Endothelial cell of umbilical vein (primary cell): ENCODE measurements at regions not wholly inside any gene's neighbourhood (a gene's known extent, or its start where the extent isn't known, plus 50 kb on each side); places are given as distances from the start of the nearest gene placed in this dataset.

ENCODE experiments used
- BruUV-seq: library from RNA; stranded (reverse); fragments of 400-500 nt; replicated peaks from 2 replicates; lab custom pipeline; 2021; lab: Mats Ljungman, UMichigan
- CTCF ChIA-PET: fragments of 300-600, 350-600 bp; sonication (Branson Sonifier 250); formaldehyde crosslinking; loops from one replicate; lab custom pipeline; 2021; ENCODE audit warnings: antibody characterized with exemption, inconsistent platforms; lab: Charles Lee
- POLR2A ChIA-PET: fragments of 300-600, 350-600 bp; sonication (Branson Sonifier 250); formaldehyde crosslinking; loops from one replicate; lab custom pipeline; 2021; ENCODE audit warnings: antibody characterized with exemption, inconsistent platforms; lab: Charles Lee
- DNase-seq: peaks from one replicate; pipeline ENCODE4 v3.0.0-alpha.2; 2011; ENCODE audit warnings: low read depth, low spot score
- FAIRE-seq: peaks from 2 replicates; lab custom pipeline; 2011; peaks lifted over from hg19 to GRCh38; lab: Jason Lieb, UNC
- H2AFZ ChIP-seq: 2 replicates; pipeline ENCODE4 v1.6.0; 2012; ENCODE audit warnings: low read depth, low read length, control low read depth, inconsistent platforms
- H3K27ac ChIP-seq: 2 replicates; pipeline ENCODE4 v1.5.1; 2011; ENCODE audit warnings: low read depth, mild to moderate bottlenecking, control low read depth, low read length, moderate library complexity; ENCODE audit not compliant: insufficient read depth
- H3K27me3 ChIP-seq, 2 experiments: 2 replicates each; pipeline versions ENCODE4 v1.6.0 to v1.6.1; 2011; ENCODE audit warnings: low read length in 2 of 2, mixed read lengths in 1 of 2; ENCODE audit not compliant: control insufficient read depth in 2 of 2, insufficient read depth in 2 of 2
- H3K36me3 ChIP-seq, 2 experiments: 2 replicates in 1 of 2; 3 replicates in 1 of 2; pipeline ENCODE4 v1.5.1; 2011; ENCODE audit warnings: low read length in 2 of 2, mild to moderate bottlenecking in 1 of 2, moderate library complexity in 1 of 2; ENCODE audit not compliant: control insufficient read depth in 2 of 2, insufficient read depth in 2 of 2; ENCODE audit errors: extremely low read depth in 1 of 2
- H3K4me1 ChIP-seq: 3 replicates; pipeline ENCODE4 v1.5.1; 2011; ENCODE audit warnings: mild to moderate bottlenecking, low read length; ENCODE audit not compliant: control insufficient read depth, insufficient read depth; ENCODE audit errors: extremely low read depth
- H3K4me2 ChIP-seq: 2 replicates; pipeline ENCODE4 v1.6.1; 2011; ENCODE audit warnings: low read length, control low read depth, mixed read lengths; ENCODE audit not compliant: insufficient read depth
- H3K4me3 ChIP-seq, 3 experiments: fragments of 200-600 bp in 1 of 3; sonication (generic), shearing (Covaris generic) in 1 of 3; replicated peaks in 1 of 3; 2 replicates each; pipeline ENCODE4 v1.5.1; 2011 to 2016; ENCODE audit warnings: control low read depth in 3 of 3, low read length in 3 of 3, mild to moderate bottlenecking in 2 of 3, inconsistent platforms in 1 of 3, low read depth in 1 of 3, moderate library complexity in 1 of 3; ENCODE audit not compliant: insufficient read depth in 1 of 3
- H3K79me2 ChIP-seq: 2 replicates; pipeline ENCODE4 v1.6.0; 2012; ENCODE audit warnings: low read length, inconsistent platforms; ENCODE audit not compliant: control insufficient read depth, insufficient read depth
- H3K9ac ChIP-seq: replicated peaks from 2 replicates; pipeline ENCODE3; 2011; ENCODE audit warnings: low read length, control low read depth; ENCODE audit not compliant: insufficient read depth; ENCODE audit errors: extremely low read depth
- H3K9me1 ChIP-seq: replicated peaks from 3 replicates; pipeline ENCODE4 v1.6.0; 2011; ENCODE audit warnings: mild to moderate bottlenecking, low read length; ENCODE audit not compliant: control insufficient read depth, insufficient read depth; ENCODE audit errors: extremely low read depth
- H3K9me3 ChIP-seq: replicated peaks from 2 replicates; pipeline ENCODE4 v1.5.1; 2012; ENCODE audit warnings: low read length, inconsistent platforms; ENCODE audit not compliant: control insufficient read depth, insufficient read depth
- H4K20me1 ChIP-seq: replicated peaks from 2 replicates; pipeline ENCODE3; 2011; ENCODE audit warnings: mild to moderate bottlenecking, low read length; ENCODE audit not compliant: control insufficient read depth, insufficient read depth; ENCODE audit errors: extremely low read depth
- CTCF ChIP-seq, 2 donors: IDR thresholded peaks; 1 replicate in 1 of 2; 2 replicates in 1 of 2; pipeline ENCODE4 v1.5.1; 2011; ENCODE audit warnings: low read length in 2 of 2, mild to moderate bottlenecking in 2 of 2, moderate library complexity in 2 of 2, control low read depth in 1 of 2, inconsistent platforms in 1 of 2, low read depth in 1 of 2; ENCODE audit not compliant: insufficient read depth in 1 of 2; ENCODE audit errors: extremely low read depth in 1 of 2
- EZH2 ChIP-seq: IDR thresholded peaks from 2 replicates; pipeline ENCODE4 v1.6.1; 2012; ENCODE audit warnings: borderline replicate concordance, low read depth, mild to moderate bottlenecking, moderate library complexity, low read length, inconsistent platforms; ENCODE audit not compliant: severe bottlenecking
- FOS ChIP-seq: IDR thresholded peaks from 2 replicates; pipeline ENCODE4 v1.6.1; 2011; ENCODE audit warnings: mild to moderate bottlenecking, low read length, moderate library complexity, borderline replicate concordance; ENCODE audit not compliant: insufficient read depth
- GATA2 ChIP-seq: IDR thresholded peaks from 2 replicates; pipeline ENCODE4 v1.7.0; 2011; ENCODE audit warnings: low read depth, mild to moderate bottlenecking, moderate library complexity, mixed read lengths, low read length; ENCODE audit not compliant: insufficient read length, insufficient read depth
- JUN ChIP-seq: IDR thresholded peaks from 2 replicates; pipeline ENCODE4 v1.6.1; 2011; ENCODE audit warnings: borderline replicate concordance, low read depth; ENCODE audit not compliant: insufficient read length, insufficient read depth
- MAX ChIP-seq: IDR thresholded peaks from 2 replicates; pipeline ENCODE4 v1.6.1; 2011; ENCODE audit not compliant: insufficient read depth, insufficient read length
- MYC ChIP-seq: IDR thresholded peaks from one replicate; pipeline ENCODE4 v1.6.1; 2011; ENCODE audit warnings: mild to moderate bottlenecking, low read depth, low read length
- POLR2A ChIP-seq: IDR thresholded peaks from 2 replicates; pipeline ENCODE4 v1.6.1; 2012; ENCODE audit warnings: low read depth, mild to moderate bottlenecking, control low read depth, low read length
- POLR2AphosphoS5 ChIP-seq: IDR thresholded peaks from 2 replicates; pipeline ENCODE4 v1.6.1; 2012; ENCODE audit warnings: low read depth, mild to moderate bottlenecking, control low read depth, low read length, moderate library complexity; ENCODE audit not compliant: insufficient read depth
- dilution Hi-C: fragments of 300-500 bp; cut with MboI; formaldehyde crosslinking; loops from one replicate; pipeline ENCODE4 v1.15.0; 2019; ENCODE audit warnings: low sequenced_read_pairs; ENCODE audit not compliant: extremely low pct_ligation_motif_present
- intact Hi-C: fragments of 100-400 bp; cut with micrococcal nuclease; formaldehyde crosslinking; loops from one replicate; pipeline ENCODE4 v1.10.0; 2022

- Histone ChIP-seq H3K4me3 (no peak overlapping the region), H3K79me2 (no peaks in the 10 kb centered on the region), H4K20me1 (no peaks in the 10 kb centered on the region), H3K9ac (no peak overlapping the region), H3K9me1 (no peaks in the 10 kb centered on the region), H2AFZ (no peak overlapping the region), H3K4me1 (no peaks in the 10 kb centered on the region), H3K4me2 (no peak overlapping the region), H3K9me3 (no peaks in the 10 kb centered on the region), H3K27ac (no peak overlapping the region), H3K27me3 (no peaks in the 10 kb centered on the region), H3K36me3 (no peaks in the 10 kb centered on the region)
- ChIA-PET POLR2A (no interaction called here), CTCF (no interaction called here)
- TF ChIP-seq MYC (no peak), JUN (no peak), POLR2AphosphoS5 (no peak), POLR2A (no peak), FOS (no peak), EZH2 (no peak), GATA2 (no peak), CTCF (IDR thresholded peaks at IDR 0.05; ENCODE audit: extremely low read depth in 1 of 2, insufficient read depth in 1 of 2, low read depth in 1 of 2, low read length in 2 of 2) (no peak), MAX (no peak)
- no peak for FAIRE-seq
- intact Hi-C loops (no loop called here), dilution Hi-C loops (no loop called here)
- no TSS peak for BruUV-seq
- DNase-seq: no peak
Observed at GRCh38 chr11:134579724-134580609, 167.9 kb upstream of the B3GAT1 start.
